ENCODE measurements at regions not wholly inside any gene's neighbourhood (a gene's known extent, or its start where the extent isn't known, plus 50 kb on each side); places are given as distances from the start of the nearest gene placed in this dataset.

DNA sequence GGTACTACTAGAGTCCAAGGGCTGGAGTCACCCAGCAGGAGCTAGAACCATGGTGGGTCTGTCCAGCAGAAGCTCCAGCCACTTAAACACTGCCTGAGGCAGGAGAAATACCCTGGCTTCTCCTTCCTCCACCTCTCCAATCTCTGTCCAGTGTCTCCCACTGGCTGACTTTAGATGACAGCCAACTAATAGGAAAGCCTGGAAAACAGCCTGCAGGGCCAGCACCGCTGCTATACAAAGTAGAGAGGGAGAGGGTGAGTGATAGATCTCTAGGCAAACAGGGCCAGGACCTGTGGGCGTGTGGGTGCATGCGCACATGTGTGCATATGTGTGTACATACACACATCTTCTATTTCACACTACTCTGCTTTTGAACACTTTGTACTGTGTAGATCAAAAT is 56.5 kb upstream of the ATP8A1 start:
- TF ChIP-seq, protein P1, sequence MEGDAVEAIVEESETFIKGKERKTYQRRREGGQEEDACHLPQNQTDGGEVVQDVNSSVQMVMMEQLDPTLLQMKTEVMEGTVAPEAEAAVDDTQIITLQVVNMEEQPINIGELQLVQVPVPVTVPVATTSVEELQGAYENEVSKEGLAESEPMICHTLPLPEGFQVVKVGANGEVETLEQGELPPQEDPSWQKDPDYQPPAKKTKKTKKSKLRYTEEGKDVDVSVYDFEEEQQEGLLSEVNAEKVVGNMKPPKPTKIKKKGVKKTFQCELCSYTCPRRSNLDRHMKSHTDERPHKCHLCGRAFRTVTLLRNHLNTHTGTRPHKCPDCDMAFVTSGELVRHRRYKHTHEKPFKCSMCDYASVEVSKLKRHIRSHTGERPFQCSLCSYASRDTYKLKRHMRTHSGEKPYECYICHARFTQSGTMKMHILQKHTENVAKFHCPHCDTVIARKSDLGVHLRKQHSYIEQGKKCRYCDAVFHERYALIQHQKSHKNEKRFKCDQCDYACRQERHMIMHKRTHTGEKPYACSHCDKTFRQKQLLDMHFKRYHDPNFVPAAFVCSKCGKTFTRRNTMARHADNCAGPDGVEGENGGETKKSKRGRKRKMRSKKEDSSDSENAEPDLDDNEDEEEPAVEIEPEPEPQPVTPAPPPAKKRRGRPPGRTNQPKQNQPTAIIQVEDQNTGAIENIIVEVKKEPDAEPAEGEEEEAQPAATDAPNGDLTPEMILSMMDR (conservative IDR thresholded peaks at IDR 0.05; ENCODE audit: low read depth, low read length), result no peak
- H3K4me3 ChIP-seq (ENCODE audit: low read depth, low read length), result no peak overlapping the region
- no peak for DNase-seq (ENCODE audit: low read depth)

DNA sequence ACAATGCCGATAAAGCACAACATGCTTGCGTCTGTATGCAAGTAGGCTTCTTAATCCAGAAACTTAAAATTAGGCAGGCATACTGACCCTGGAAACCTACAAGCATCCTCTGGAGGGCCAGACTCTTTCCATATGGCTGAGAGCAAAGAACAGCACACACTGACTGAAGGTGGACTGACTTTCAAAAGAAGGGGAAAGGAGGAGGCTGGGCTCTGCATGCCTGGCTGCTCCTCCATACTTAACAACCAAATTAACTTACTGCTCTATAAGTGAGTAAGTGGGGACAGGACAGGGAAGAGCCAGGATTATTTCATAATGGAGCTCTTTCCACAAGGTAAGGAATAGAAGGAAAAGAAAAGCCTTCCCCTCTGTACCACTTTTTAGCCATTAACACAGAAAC is 55.9 kb upstream of the ATP8A1 start:
- TF ChIP-seq, protein P1 (conservative IDR thresholded peaks at IDR 0.05; ENCODE audit: low read depth, low read length), result no peak
- no peak for DNase-seq (ENCODE audit: low read depth)
- no peak overlapping the region for H3K4me3 ChIP-seq (ENCODE audit: low read depth, low read length)

DNA sequence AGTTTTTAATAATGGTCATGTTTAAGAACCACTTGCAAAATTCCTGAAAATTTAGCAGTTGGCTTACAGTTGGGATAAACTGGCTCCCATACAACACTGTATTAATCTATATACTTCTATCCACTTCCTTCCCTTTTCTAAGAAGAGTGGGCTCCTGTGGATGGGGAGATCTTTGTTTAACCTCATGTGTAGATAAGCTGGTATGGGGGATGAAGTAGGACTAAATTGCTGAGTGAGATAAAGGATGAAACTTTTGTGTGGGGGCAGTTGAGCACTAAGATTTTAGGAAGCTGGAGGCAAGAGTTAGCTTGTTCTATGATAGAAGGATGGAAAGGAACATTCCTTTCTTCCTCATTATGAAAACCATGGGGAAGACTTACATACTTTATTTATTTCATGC is 54.6 kb upstream of the ATP8A1 start:
- TF ChIP-seq, protein P1 (conservative IDR thresholded peaks at IDR 0.05; ENCODE audit: low read depth, low read length), result no peak
- DNase-seq (ENCODE audit: low read depth), result no peak
- H3K4me3 ChIP-seq (ENCODE audit: low read depth, low read length), result no peak overlapping the region

DNA sequence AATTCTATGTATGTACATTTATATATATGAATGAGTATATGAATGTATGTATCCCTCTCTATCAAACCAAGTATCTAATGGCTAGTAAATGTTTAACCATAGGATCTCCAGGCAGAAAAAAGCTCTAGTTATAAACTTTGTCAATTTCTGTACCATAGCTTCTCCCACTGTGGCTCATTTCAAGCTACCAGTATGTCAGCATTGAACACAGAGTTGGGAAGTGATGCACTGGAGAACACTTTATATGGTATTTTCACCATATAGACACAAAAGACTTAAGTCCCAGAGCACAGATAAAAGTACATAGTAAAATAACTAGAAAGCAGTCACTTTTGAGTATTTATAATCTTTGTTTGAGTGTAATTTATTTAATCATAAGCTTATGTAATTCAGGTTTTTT is 53.9 kb upstream of the ATP8A1 start:
- DNase-seq (ENCODE audit: low read depth), result no peak

DNA sequence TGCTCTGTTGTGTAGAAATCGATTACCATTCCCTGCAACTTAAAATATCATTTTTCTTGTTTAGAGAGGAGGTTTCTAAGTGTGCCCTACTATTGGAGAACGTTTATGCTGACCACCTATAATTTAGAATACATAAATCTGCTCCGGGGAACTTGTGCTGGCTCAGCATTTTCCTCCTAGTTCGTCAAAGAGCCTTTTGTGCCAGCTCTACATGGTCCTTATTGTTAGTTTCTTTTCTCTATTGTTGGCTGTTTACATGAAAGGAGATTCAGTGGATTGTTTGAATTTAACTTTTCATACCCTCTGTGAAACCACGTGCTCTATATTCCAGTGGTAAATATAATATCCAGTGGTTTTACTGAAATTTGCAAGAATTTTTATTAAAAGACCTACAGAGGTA is 53.4 kb upstream of the ATP8A1 start:
- TF ChIP-seq, protein P1 (conservative IDR thresholded peaks at IDR 0.05; ENCODE audit: low read depth, low read length), result no peak
- no peak for DNase-seq (ENCODE audit: low read depth)
- H3K4me3 ChIP-seq (ENCODE audit: low read depth, low read length), result no peak overlapping the region

More for the DNA sequence above, 53.9 kb upstream of the ATP8A1 start:
- H3K4me3 ChIP-seq (ENCODE audit: low read depth, low read length), result no peak overlapping the region
- TF ChIP-seq, protein P1 (conservative IDR thresholded peaks at IDR 0.05; ENCODE audit: low read depth, low read length), result no peak

DNA sequence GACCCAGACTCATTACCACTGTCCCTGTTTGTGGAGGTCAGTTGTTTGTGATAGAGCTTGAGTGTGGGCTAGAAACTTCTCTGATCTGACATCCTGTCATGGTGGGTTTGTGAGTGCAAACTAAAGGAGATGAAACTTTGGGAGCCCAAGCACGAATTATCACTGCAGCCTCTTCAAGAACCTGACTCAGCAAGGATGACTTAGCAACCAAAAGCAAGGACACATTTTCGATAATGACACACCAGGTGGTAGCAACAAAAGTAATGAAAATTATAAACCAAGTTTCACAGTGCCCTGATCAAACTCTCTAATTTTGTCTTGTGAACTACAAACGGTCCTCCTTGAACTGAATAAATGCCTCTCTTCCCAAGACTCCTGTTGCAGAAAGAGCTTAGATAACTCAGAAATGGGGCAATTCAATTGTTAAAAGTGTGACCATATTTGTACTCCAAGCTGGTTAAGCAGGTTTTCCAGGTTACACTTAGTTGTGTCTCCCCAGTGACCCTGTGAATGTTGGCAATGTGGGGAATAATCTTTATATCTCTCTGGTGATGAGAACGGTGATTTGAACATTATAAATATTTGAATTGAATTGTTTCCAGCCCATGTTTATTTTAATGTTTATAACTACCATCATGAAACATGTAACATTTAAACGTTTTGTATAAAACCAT is 52.6 kb upstream of the ATP8A1 start:
- DNase-seq (ENCODE audit: low read depth), result no peak
- H3K4me3 ChIP-seq (ENCODE audit: low read depth, low read length), result no peak overlapping the region
- TF ChIP-seq, protein P1 (conservative IDR thresholded peaks at IDR 0.05; ENCODE audit: low read depth, low read length), result no peak

DNA sequence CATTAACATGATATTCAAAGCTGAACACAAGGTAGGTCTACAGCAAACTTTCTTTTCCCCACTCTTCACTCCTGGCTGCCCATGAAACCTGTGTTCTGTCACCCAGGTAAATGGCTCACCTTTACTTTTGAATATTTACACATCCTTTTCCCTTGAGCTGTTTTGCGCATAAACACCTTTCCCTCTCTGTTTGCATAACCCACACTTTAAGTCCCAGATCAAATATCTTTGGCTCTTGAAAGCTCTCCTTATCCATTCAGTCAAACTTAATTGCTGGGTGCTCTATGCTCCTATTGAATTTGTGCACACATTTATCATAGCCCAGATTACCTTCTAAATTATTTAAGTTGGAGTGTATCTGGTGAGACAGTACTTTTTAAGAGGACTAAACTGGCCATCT is 51.7 kb upstream of the ATP8A1 start:
- no peak for DNase-seq (ENCODE audit: low read depth)
- no peak overlapping the region for H3K4me3 ChIP-seq (ENCODE audit: low read depth, low read length)
- TF ChIP-seq, protein P1 (conservative IDR thresholded peaks at IDR 0.05; ENCODE audit: low read depth, low read length), result no peak
